NT2/D1 (cell line): ENCODE measurements at regions not wholly inside any gene's neighbourhood (a gene's known extent, or its start where the extent isn't known, plus 50 kb on each side); places are given as distances from the start of the nearest gene placed in this dataset.

Experiments used
- DNase-seq: peaks from one replicate; pipeline ENCODE4 v3.0.0-alpha.2; 2011; ENCODE audit warnings: low read depth, low spot score
- H3K27me3 ChIP-seq: 2 replicates; pipeline ENCODE4 v1.6.0; 2011; ENCODE audit warnings: mild to moderate bottlenecking; ENCODE audit not compliant: insufficient read length, insufficient read depth
- H3K36me3 ChIP-seq: 2 replicates; pipeline ENCODE4 v1.6.1; 2011; ENCODE audit warnings: mild to moderate bottlenecking, low read length, mixed read lengths; ENCODE audit not compliant: insufficient read depth, insufficient read length
- H3K4me1 ChIP-seq: 2 replicates; pipeline ENCODE4 v1.5.1; 2011; ENCODE audit not compliant: insufficient read depth, insufficient read length
- H3K4me3 ChIP-seq: 2 replicates; pipeline ENCODE4 v1.5.1; 2011; ENCODE audit warnings: low read depth; ENCODE audit not compliant: insufficient read length
- H3K9ac ChIP-seq: 2 replicates; pipeline ENCODE4 v1.6.0; 2011; ENCODE audit warnings: low read depth; ENCODE audit not compliant: insufficient read length
- H3K9me3 ChIP-seq: 2 replicates; pipeline ENCODE4 v1.5.1; 2011; ENCODE audit warnings: mild to moderate bottlenecking, low read length; ENCODE audit not compliant: insufficient read depth
- SUZ12 ChIP-seq: IDR thresholded peaks from 2 replicates; pipeline ENCODE4 v1.6.1; 2011; ENCODE audit not compliant: insufficient read length, insufficient read depth; ENCODE audit errors: extremely low read depth
- YY1 ChIP-seq: IDR thresholded peaks from 2 replicates; pipeline ENCODE4 v1.6.1; 2011; ENCODE audit not compliant: insufficient read length, insufficient read depth
- ZNF274 ChIP-seq: IDR thresholded peaks from 2 replicates; pipeline ENCODE4 v1.6.1; 2011; ENCODE audit warnings: mild to moderate bottlenecking, low read depth, low read length

- Histone ChIP-seq H3K4me1 (no peaks in the 10 kb centered on the region), H3K36me3 (no peaks in the 10 kb centered on the region), H3K4me3 (no peak overlapping the region), H3K9me3 (no peaks in the 10 kb centered on the region), H3K9ac (no peak overlapping the region), H3K27me3 (no peaks in the 10 kb centered on the region)
- TF ChIP-seq YY1 = no peak
- TF ChIP-seq ZNF274 = no peak
- no peak for TF ChIP-seq SUZ12
- no peak for DNase-seq
Measured at GRCh38 chr7:115728518-115728917, 302.0 kb downstream of the TFEC start.

GRCh38 chr7:115724400-115725056, 306.0 kb downstream of the TFEC start:
- DNase-seq = no peak
- H3K9ac ChIP-seq = no peak overlapping the region
- H3K4me3 ChIP-seq = no peak overlapping the region
- no peaks in the 10 kb centered on the region for H3K4me1 ChIP-seq
- no peaks in the 10 kb centered on the region for H3K36me3 ChIP-seq
- no peaks in the 10 kb centered on the region for H3K27me3 ChIP-seq
- no peaks in the 10 kb centered on the region for H3K9me3 ChIP-seq
- TF ChIP-seq SUZ12 = no peak
- TF ChIP-seq ZNF274 = no peak
- no peak for TF ChIP-seq YY1

- H3K36me3 ChIP-seq = no peaks in the 10 kb centered on the region
- TF ChIP-seq ZNF274 = no peak
- TF ChIP-seq SUZ12 = no peak
- no peak for TF ChIP-seq YY1
- no peaks in the 10 kb centered on the region for H3K4me1 ChIP-seq
- no peaks in the 10 kb centered on the region for H3K9me3 ChIP-seq
- DNase-seq = no peak
- no peak overlapping the region for H3K4me3 ChIP-seq
- H3K9ac ChIP-seq = no peak overlapping the region
- H3K27me3 ChIP-seq = no peaks in the 10 kb centered on the region
Measured at GRCh38 chr7:115722302-115722977, 308.1 kb downstream of the TFEC start.

- no peaks in the 10 kb centered on the region for H3K27me3 ChIP-seq
- no peaks in the 10 kb centered on the region for H3K36me3 ChIP-seq
- no peak overlapping the region for H3K4me3 ChIP-seq
- no peak for DNase-seq
- TF ChIP-seq SUZ12 = no peak
- TF ChIP-seq ZNF274 = no peak
- no peak for TF ChIP-seq YY1
- no peaks in the 10 kb centered on the region for H3K4me1 ChIP-seq
- no peak overlapping the region for H3K9ac ChIP-seq
- H3K9me3 ChIP-seq = no peaks in the 10 kb centered on the region
Measured at GRCh38 chr7:115721293-115722217, 309.0 kb downstream of the TFEC start.

- no peak for DNase-seq
- Histone ChIP-seq H3K4me3 (no peak overlapping the region), H3K9me3 (no peaks in the 10 kb centered on the region), H3K4me1 (no peaks in the 10 kb centered on the region), H3K9ac (no peak overlapping the region), H3K36me3 (no peaks in the 10 kb centered on the region), H3K27me3 (no peaks in the 10 kb centered on the region)
- TF ChIP-seq SUZ12 (no peak), ZNF274 (no peak), YY1 (no peak)
Measured at GRCh38 chr7:115719963-115720362, 310.6 kb downstream of the TFEC start.

- Histone ChIP-seq H3K4me3 (no peak overlapping the region), H3K9ac (no peak overlapping the region), H3K4me1 (no peaks in the 10 kb centered on the region), H3K9me3 (no peaks in the 10 kb centered on the region), H3K27me3 (no peaks in the 10 kb centered on the region), H3K36me3 (no peaks in the 10 kb centered on the region)
- DNase-seq = no peak
- TF ChIP-seq ZNF274 (no peak), YY1 (no peak), SUZ12 (no peak)
Measured at GRCh38 chr7:115709664-115710063, 320.9 kb downstream of the TFEC start.

- no peak overlapping the region for H3K9ac ChIP-seq
- no peaks in the 10 kb centered on the region for H3K9me3 ChIP-seq
Measured at GRCh38 chr7:115708013-115708341, 322.6 kb downstream of the TFEC start.

More at GRCh38 chr7:115708013-115708341, 322.6 kb downstream of the TFEC start:
- Histone ChIP-seq H3K4me1 (no peaks in the 10 kb centered on the region), H3K36me3 (no peaks in the 10 kb centered on the region), H3K27me3 (no peaks in the 10 kb centered on the region), H3K4me3 (no peak overlapping the region)
- DNase-seq = no peak
- no peak for TF ChIP-seq SUZ12
- TF ChIP-seq ZNF274 = no peak
- no peak for TF ChIP-seq YY1
